GM18505 (cell line): ENCODE measurements at regions not wholly inside any gene's neighbourhood (a gene's known extent, or its start where the extent isn't known, plus 50 kb on each side); places are given as distances from the start of the nearest gene placed in this dataset.
"Not testable (repeated sequence)": the region's sequence is repeated elsewhere in the genome, so short reads cannot be mapped to it uniquely, and the experiment has no call there.

ENCODE experiments used
- ATAC-seq: cut with Tn5 transposase; IDR thresholded peaks from one replicate; pipeline ENCODE4 v1.9.1; 2021; ENCODE audit not compliant: unreplicated experiment
- POLR2A ChIP-seq: IDR thresholded peaks from 4 replicates; pipeline ENCODE4 v1.6.1; 2011; ENCODE audit warnings: borderline replicate concordance; ENCODE audit not compliant: insufficient read depth, insufficient read length; ENCODE audit errors: extremely low read depth

DNA sequence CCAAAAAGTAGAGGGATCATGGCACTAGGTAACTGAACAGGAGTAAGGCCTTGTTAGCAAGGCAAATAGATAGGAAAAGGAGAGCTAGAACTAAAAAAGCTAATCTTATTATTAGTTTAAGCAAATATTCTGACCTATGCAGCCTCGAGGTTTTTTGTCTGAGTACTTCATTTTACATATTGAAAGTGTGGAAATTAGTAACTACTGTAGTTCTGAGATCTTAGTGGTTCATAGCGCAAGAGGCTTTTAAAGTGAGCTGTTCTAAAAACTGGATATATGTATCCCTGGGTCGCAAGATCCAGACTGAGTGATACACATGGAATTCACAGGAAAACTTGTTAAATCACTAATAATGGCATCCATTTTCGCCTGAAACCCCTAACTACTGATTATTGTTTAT lies 411.0 kb upstream of the SOX5 start:
- ATAC-seq = no peak

DNA sequence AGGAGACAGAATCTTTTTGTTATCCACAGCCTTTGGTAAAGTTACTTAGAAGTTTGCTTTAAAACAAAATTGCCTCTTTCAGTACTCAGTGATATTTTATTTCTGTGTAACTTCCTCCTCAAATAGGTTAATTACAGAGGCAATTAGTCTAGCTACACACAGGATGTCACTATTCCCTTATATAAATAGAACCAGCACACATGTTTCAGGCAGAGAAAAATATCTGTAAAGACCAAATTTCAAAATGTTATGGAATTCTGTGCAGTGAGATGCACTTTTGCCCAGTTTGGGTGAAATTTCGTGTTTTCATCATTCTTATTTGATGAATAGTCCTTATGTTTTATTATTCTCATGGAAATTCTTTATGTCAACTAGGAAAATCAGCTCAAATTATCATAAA lies 410.6 kb upstream of the SOX5 start:
- ATAC-seq = no peak
- no peak for TF ChIP-seq POLR2A

More for the DNA sequence above, 411.0 kb upstream of the SOX5 start:
- no peak for TF ChIP-seq POLR2A

DNA sequence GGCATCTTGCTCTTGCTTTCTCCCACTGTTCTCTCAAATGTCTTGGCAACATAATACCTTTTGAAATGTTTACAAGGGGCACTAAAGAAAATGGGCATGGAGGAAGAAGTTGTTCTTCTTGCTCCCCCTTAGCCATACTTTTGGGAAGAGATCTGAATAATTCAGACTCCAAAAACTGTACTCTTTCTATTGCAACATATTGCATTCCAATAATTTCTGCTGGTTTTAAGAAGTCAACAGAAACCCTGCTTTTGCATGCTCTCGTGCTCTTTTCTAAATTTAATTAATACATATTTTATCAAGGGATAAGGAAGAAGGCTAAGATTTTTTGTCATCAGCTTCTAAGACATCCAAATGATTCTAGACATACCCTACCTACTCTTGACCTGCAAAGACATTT lies 409.9 kb upstream of the SOX5 start:
- no peak for ATAC-seq
- TF ChIP-seq POLR2A = no peak

DNA sequence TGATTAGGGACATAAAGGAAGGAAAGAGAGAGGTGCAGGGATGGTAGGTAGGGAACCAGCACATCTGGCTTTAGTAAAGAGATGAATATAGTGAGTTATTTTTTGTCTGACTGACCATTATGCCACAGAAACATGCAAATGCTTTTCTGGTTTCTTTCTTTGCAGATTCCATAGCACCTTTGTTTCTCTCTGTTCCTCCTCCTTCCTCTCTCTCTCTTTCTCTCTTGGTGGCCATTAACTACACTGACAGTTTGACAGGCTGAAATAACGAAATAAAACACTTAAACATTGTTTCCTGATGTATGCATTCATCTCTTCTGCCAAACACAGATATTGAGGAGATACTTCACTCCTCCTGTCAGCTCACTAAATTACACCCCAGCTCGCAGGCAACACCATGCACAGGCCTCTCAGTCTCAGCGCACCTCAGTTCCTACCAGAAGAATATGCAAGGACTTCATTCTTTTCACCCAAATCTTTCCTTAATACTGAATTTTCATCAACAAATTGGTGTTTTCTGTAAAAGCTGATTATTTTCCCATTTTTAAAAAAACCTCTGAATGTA lies 406.9 kb upstream of the SOX5 start:
- TF ChIP-seq POLR2A = no peak
- ATAC-seq = no peak

GRCh38 chr12:24352363-24352762 lies 402.9 kb upstream of the SOX5 start:
- ATAC-seq = no peak
- TF ChIP-seq POLR2A = no peak

- no peak for ATAC-seq
- no peak for TF ChIP-seq POLR2A
Observed at GRCh38 chr12:24349051-24349799, 399.8 kb upstream of the SOX5 start.

DNA sequence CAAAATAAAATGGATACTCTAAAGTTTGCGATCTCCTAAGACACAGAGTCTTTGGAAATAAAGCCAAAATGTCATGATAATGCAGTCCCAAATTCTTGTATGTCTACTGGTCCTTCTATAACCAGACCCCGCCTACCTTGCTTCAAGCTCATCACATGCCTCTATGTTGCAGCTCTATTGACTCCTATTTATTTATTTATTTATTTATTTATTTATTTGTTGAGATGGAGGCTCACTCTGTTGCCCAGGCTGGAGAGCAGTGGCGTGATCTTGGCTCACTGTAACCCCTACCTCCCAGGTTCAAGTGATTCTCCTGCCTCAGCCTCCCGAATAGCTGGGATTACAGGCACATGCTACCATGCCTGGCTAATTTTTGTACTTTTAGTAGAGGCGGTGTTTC lies 398.7 kb upstream of the SOX5 start:
- not testable (repeated sequence) for ATAC-seq

- no peak for ATAC-seq
- TF ChIP-seq POLR2A = no peak
Observed at GRCh38 chr12:24328261-24328660, 378.8 kb upstream of the SOX5 start.

DNA sequence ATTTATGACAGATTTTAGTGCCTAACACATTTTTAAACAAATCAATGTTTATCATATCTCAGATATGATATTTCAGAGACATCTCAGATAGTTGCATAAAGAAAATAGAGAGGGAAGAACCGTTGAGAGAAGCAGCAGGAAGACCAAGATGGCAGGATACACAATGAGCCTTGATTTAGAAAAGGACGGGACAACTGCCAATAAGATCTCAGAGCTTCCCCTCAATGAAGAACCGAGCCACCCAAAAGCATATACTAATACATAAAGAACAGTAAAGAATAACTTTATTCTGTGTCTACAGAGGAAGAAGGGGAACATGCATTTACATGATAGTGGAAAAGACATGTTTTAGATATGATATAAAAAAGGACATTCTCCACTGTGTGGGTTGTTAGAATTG lies 375.9 kb upstream of the SOX5 start:
- TF ChIP-seq POLR2A = no peak
- no peak for ATAC-seq

- TF ChIP-seq POLR2A = no peak
- no peak for ATAC-seq
Observed at GRCh38 chr12:24307716-24308335, 358.4 kb upstream of the SOX5 start.

DNA sequence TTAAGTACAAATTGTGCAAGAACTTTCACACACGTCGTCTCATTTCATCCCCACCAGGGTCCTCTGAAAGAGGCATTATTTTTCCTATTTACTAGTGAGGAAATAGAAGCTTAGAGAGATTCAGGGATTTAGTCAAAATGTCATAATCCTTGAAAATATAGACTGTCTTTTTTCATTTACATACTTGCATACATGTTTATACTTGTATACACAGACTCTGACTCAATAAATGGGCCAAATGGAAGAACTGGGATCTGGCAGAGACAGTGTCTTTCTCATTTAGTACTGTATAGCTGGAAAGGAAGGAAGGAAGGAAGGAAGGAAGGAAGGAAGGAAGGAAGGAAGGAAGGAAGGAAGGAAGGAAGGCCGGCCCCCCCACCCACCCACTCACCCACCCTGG lies 357.7 kb upstream of the SOX5 start:
- TF ChIP-seq POLR2A = no peak
- ATAC-seq = no peak

DNA sequence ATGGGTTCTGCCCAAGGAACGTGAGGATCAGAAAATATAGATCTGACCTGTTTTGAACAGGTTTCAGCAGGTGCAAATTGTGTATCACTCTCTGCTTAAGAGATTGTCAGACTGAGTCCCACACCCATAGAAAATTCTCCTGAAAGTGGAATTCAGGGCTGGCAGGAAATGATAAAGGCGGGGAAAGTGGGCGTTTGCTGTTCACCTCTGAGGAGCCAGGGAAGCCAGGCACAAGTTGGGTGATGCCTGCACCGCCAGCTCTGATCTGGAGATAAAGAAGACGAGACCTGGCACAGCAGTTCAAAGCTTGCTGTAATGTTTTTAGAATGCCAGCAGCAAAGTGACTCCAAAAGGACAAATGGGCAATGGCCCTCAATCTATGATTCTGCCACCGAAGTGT lies 356.5 kb upstream of the SOX5 start:
- no peak for ATAC-seq
- no peak for TF ChIP-seq POLR2A

DNA sequence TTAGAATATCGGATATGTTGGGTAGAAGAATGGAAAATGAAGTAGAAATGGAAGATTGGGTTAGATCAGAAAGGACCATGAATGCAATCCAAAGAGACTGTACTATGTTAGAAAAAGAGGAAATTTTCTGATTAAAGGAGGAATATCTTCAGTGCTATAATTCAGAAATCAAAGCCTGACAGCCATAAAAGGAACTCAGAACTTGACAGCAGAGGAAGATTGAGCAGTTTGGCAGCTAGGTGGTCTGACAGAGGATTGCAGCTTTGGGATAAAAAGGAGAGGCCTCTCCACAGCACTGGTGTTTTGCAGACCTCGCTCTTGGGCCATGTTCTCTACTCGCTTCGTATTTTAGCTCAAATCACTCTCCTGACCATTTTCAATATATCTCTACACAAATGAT lies 354.8 kb upstream of the SOX5 start:
- TF ChIP-seq POLR2A = no peak
- ATAC-seq = no peak

- no peak for ATAC-seq
- TF ChIP-seq POLR2A = no peak
Observed at GRCh38 chr12:24302708-24303107, 353.2 kb upstream of the SOX5 start.
